Globus pallidus (tissue), 1 donor: ENCODE measurements at regions not wholly inside any gene's neighbourhood (a gene's known extent, or its start where the extent isn't known, plus 50 kb on each side); places are given as distances from the start of the nearest gene placed in this dataset.
"Not testable (repeated sequence)": the region's sequence is repeated elsewhere in the genome, so short reads cannot be mapped to it uniquely, and the experiment has no call there.

Experiments used
- DNase-seq: peaks from one replicate; pipeline ENCODE4 v3.0.0-alpha.2; 2015; ENCODE audit warnings: low spot score

DNA sequence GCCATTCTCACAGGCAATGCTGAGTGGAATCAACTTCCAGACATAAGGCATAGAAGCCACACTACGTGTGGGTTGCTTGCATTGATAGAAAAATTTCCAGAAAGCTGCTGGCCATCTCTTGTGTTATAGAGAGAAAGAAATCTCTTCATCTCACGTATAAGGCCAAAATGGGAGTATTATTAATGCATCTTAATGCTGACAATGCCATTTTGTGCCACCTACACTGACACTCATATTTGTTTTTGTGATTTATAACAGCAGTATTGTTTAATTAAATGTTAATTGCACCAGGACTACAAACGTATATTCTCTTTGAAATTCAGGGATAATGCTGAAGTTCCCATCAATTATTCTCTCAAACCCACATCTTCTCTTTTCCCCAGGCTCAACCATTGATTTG is 56.1 kb upstream of the TMEM132D start:
- no peak for DNase-seq

DNA sequence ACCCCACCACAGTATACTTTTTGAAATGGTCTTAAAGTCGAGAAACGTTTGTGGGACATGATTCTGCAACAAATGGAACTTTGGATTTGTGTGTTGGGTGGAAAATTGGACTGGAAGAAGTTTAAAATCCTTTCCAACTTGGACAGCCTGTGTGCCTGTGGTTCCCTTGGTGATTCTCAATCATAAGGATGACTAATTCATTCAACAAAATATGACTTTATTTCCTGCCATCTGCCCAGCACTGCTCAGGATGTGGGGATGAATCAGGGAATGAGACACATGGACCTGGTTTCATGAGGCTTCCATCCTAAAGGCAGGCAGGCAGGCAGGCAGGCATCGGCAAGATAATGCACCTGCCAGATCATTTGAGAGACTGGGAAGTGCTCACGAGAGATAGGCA is 57.3 kb upstream of the TMEM132D start:
- no peak for DNase-seq

- no peak for DNase-seq
These were observed 58.0 kb upstream of the TMEM132D start for GRCh38 chr12:129961856-129962255.

- DNase-seq: no peak
These were observed 60.5 kb upstream of the TMEM132D start for GRCh38 chr12:129964300-129964699.

GRCh38 chr12:129964826-129965457 is 61.1 kb upstream of the TMEM132D start:
- no peak for DNase-seq

DNA sequence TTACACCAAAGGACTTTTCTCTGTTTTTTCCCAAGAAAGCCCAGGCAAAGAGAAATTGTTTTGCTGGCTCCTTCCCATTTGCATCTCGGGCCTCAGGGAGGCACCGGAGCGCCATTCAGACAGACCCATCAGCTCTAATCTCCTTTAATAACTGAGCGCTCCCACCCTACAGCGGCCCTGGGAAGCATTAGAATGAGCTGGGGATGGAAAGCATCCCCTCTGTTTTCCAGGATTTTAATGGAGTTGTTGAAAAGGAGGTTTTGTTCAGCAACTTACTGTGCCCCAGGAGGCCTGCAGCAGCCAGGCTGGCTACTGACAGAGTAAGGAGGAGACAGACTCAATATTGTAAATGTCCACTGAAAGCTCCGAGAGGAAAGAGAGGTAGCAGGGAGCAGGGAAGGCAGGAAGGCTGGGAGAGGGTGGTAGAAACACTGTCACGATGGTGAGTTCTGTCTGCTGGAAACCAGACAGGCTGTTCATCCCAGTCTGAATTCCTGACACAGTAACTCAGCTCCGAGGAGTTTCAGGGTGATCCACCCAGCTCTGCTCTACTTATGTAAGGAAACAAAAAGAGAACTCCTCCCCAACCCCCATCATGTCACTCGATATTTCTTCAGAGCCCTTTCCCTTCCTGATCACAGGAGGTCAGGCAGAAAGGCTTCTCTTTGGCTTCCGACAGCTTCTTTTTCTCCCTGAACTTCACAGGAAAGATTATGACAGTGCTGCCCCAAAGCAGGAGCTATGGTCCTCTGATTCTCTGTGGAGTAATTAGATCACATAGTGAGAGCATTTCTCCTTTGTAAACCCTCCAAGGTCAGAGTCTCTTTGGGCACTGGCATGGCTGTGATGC is 62.5 kb upstream of the TMEM132D start:
- no peak for DNase-seq

DNA sequence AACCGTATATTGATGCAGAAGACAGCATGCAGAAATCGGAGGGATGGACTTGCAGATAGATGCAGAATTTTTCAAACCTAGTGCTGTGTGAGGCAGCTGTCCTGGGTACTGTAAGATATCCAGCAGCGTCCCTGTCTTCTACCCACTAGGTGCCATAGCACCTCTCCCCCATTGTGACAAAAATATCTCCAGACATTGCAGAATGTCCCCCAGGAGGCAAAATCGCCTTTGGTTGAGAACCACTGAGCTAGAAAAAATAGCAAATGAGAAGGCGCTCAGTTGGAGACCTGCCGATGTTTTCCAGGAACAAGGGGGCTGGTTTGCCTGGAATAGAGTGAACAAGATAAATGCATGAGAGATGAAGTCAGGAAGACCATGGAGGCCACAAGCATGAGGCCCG is 67.9 kb upstream of the TMEM132D start:
- DNase-seq: no peak

- no peak for DNase-seq
These were observed 69.6 kb upstream of the TMEM132D start for GRCh38 chr12:129973236-129973961.

DNA sequence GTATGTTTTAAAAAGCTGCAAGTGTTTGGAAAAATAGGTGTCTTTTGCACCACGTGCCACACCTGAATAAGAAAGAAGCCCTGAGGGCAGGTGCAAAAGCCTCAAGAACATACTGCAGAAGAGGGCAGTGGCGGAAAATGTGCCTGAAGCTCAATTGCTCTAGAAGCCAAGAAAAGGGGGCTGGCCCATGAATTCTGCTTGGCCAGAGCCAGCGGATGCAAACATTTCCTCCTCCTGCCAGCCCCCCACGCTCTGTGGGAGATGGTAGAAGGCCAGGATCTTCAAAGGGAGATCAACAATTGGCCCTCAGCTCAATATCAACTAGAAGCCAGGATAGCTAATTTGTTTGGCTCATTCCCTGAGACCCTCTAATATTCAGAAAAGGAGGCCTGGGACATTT is 80.3 kb upstream of the TMEM132D start:
- no peak for DNase-seq

GRCh38 chr12:129987841-129988240 is 84.0 kb upstream of the TMEM132D start:
- DNase-seq: no peak

- no peak for DNase-seq
These were observed 90.8 kb upstream of the TMEM132D start for GRCh38 chr12:129994634-129995033.

GRCh38 chr12:129997239-129997638 is 93.4 kb upstream of the TMEM132D start:
- no peak for DNase-seq

DNA sequence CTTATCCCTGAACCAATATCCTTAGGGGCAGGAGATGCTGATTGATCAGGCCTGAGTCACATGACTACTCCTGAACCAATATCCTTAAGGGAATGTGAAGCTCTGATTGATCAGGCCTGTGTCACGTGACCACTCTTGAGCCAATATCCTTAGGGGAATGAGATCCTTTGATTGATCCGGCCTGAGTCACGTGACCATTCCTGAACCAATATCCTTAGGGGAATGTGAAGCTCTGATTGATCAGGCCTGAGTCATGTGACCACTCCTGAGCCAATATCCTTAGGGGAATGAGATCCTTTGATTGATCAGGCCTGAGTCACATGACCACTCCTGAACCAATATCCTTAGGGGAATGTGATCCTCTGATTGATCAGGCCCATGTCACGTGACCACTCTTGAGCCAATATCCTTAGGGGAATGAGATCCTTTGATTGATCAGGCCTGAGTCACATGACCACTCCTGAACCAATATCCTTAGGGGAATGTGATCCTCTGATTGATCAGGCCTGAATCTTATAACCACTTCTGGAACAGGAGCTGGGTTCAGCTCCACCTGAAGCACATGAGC is 100.6 kb upstream of the TMEM132D start:
- not testable (repeated sequence) for DNase-seq

DNA sequence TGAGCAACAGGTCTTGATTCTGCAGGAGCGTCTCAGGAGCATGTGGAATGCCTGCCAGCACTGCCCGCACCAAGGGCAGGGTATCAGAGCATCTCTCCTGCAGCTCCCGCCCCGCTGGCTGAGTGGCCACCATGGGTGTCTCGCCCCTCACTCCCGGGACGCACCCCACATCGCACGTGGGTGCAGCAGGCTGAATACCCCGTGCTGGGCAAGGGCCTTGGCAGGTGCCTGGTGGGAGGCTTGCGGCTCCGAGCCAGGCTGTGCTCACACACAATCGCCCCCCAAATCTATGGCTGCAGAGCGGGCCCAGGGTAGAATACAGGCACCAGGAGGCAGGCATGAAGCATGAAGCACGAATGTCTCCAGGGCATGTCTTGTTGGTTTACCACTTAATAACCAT is 103.9 kb upstream of the TMEM132D start:
- DNase-seq: no peak

GRCh38 chr12:130008241-130008640 is 104.4 kb upstream of the TMEM132D start:
- DNase-seq: no peak

- no peak for DNase-seq
These were observed 106.1 kb upstream of the TMEM132D start for GRCh38 chr12:130009961-130010360.

GRCh38 chr12:130011611-130012385 is 108.0 kb upstream of the TMEM132D start:
- DNase-seq: no peak

GRCh38 chr12:130013771-130014484 is 110.1 kb upstream of the TMEM132D start:
- DNase-seq: peak; percentile 87

- DNase-seq: peak; percentile 74
These were observed 110.6 kb upstream of the TMEM132D start for GRCh38 chr12:130014485-130014807.

GRCh38 chr12:130016194-130016593 is 112.4 kb upstream of the TMEM132D start:
- no peak for DNase-seq

- no peak for DNase-seq
These were observed 113.2 kb upstream of the TMEM132D start for GRCh38 chr12:130016986-130017385.
